Ascending aorta (tissue), 2 donors: ENCODE measurements at regions not wholly inside any gene's neighbourhood (a gene's known extent, or its start where the extent isn't known, plus 50 kb on each side); places are given as distances from the start of the nearest gene placed in this dataset.

Experiments used
- DNase-seq, 2 donors: peaks; one replicate each; pipeline ENCODE4 v3.0.0-alpha.2; 2019; ENCODE audit warnings: low spot score in 2 of 2
- H3K27ac ChIP-seq, 2 donors: fragments of 200-600 bp; sonication (generic); one replicate each; pipeline ENCODE4 v1.5.1; 2016 to 2017; ENCODE audit warnings: mild to moderate bottlenecking in 1 of 2
- H3K27me3 ChIP-seq: fragments of 200-600 bp; sonication (generic); one replicate; pipeline ENCODE4 v1.5.1; 2017
- H3K36me3 ChIP-seq, 2 donors: fragments of 200-600 bp; sonication (generic); one replicate each; pipeline ENCODE4 v1.5.1; 2016
- H3K4me1 ChIP-seq, 2 donors: fragments of 200-600 bp; sonication (generic); one replicate each; pipeline ENCODE4 v1.5.1; 2016 to 2017; ENCODE audit warnings: mild to moderate bottlenecking in 1 of 2
- H3K4me3 ChIP-seq, 2 donors: fragments of 200-600 bp; sonication (generic); one replicate each; pipeline ENCODE4 v1.5.1; 2016 to 2017; ENCODE audit warnings: mild to moderate bottlenecking in 1 of 2
- H3K9me3 ChIP-seq, 2 donors: fragments of 200-600 bp; sonication (generic); one replicate each; pipeline ENCODE4 v1.5.1; 2016
- intact Hi-C: fragments of 100-400 bp; cut with DNase I; formaldehyde crosslinking; loops from one replicate; pipeline ENCODE4 v1.15.1; 2023
- TF ChIP-seq, protein P1 (sequence below), 3 experiments: fragments of 200-600 bp in 2 of 3; fragments of 450-650 bp in 1 of 3; sonication (generic) in 2 of 3; IDR thresholded peaks; one replicate each; pipeline ENCODE4 v1.5.1; 2016 to 2019; ENCODE audit warnings: antibody characterized with exemption in 3 of 3, mild to moderate bottlenecking in 1 of 3, moderate library complexity in 1 of 3

- TF ChIP-seq, protein P1, sequence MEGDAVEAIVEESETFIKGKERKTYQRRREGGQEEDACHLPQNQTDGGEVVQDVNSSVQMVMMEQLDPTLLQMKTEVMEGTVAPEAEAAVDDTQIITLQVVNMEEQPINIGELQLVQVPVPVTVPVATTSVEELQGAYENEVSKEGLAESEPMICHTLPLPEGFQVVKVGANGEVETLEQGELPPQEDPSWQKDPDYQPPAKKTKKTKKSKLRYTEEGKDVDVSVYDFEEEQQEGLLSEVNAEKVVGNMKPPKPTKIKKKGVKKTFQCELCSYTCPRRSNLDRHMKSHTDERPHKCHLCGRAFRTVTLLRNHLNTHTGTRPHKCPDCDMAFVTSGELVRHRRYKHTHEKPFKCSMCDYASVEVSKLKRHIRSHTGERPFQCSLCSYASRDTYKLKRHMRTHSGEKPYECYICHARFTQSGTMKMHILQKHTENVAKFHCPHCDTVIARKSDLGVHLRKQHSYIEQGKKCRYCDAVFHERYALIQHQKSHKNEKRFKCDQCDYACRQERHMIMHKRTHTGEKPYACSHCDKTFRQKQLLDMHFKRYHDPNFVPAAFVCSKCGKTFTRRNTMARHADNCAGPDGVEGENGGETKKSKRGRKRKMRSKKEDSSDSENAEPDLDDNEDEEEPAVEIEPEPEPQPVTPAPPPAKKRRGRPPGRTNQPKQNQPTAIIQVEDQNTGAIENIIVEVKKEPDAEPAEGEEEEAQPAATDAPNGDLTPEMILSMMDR (IDR thresholded peaks at IDR 0.05) = no peak
- DNase-seq = no peak
These were observed 99.2 kb downstream of the C12orf50 start for GRCh38 chr12:87930033-87930432.

DNA sequence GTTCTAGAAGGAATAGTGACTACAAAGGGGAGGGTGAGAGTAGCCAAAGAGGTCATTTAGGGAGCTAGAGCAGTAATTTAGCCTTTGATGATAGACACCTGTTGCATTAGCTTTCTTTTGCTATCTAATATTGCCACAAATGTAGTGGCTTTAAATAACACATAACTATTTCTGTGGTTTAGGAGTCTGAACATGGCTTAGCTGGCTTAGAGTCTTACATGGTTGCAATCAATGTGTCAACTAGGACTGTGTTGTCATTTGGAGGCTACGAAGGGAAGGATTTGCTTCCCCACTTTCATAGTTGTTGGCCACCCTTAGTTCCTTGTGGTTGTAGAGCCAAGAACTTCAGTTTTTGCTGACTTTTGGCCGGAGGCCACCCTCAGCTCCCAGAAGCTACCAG, 99.9 kb downstream of the C12orf50 start:
- no peaks in the 10 kb centered on the region for H3K4me1 ChIP-seq
- no peak overlapping the region for H3K27ac ChIP-seq
- H3K4me3 ChIP-seq = no peak overlapping the region
- TF ChIP-seq, protein P1 (IDR thresholded peaks at IDR 0.05) = no peak
- no peak for DNase-seq
- no peaks in the 10 kb centered on the region for H3K36me3 ChIP-seq
- intact Hi-C loops = no loop called here
- H3K27me3 ChIP-seq = no peaks in the 10 kb centered on the region
- H3K9me3 ChIP-seq = no peaks in the 10 kb centered on the region

More at GRCh38 chr12:87930033-87930432, 99.2 kb downstream of the C12orf50 start:
- H3K27ac ChIP-seq = no peak overlapping the region
- no peaks in the 10 kb centered on the region for H3K4me1 ChIP-seq
- intact Hi-C loops = no loop called here
- no peaks in the 10 kb centered on the region for H3K36me3 ChIP-seq
- no peaks in the 10 kb centered on the region for H3K27me3 ChIP-seq
- no peaks in the 10 kb centered on the region for H3K9me3 ChIP-seq
- no peak overlapping the region for H3K4me3 ChIP-seq

- Histone ChIP-seq H3K27ac (no peak overlapping the region), H3K4me3 (no peak overlapping the region), H3K27me3 (no peaks in the 10 kb centered on the region), H3K9me3 (no peaks in the 10 kb centered on the region), H3K4me1 (no peaks in the 10 kb centered on the region), H3K36me3 (no peaks in the 10 kb centered on the region)
- DNase-seq = no peak
- TF ChIP-seq, protein P1 (IDR thresholded peaks at IDR 0.05) = no peak
- intact Hi-C loops = no loop called here
These were observed 101.2 kb downstream of the C12orf50 start for GRCh38 chr12:87928031-87928430.

DNA sequence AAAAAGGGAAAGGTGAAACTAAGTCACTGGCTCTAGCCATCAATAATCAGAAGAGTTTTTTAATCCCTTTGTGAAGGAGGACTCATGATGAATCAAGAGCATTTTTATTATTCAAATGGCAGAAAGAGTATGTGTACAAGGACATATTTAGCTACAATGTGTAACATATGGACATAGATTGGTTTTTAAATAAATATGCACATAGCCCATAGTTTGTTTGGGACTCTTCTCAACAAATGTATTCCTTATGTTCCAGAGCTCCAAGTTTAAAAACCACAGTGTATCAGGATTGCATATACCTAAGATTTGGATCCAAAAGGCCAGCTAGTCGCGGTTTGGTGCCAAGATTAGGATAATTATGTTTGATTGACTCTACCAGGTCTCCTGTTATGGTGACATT, 104.2 kb downstream of the C12orf50 start:
- no peaks in the 10 kb centered on the region for H3K4me1 ChIP-seq
- intact Hi-C loops = no loop called here
- H3K4me3 ChIP-seq = no peak overlapping the region
- no peaks in the 10 kb centered on the region for H3K36me3 ChIP-seq
- DNase-seq = no peak
- H3K9me3 ChIP-seq = no peaks in the 10 kb centered on the region
- no peak overlapping the region for H3K27ac ChIP-seq
- no peaks in the 10 kb centered on the region for H3K27me3 ChIP-seq
- TF ChIP-seq, protein P1 (IDR thresholded peaks at IDR 0.05) = no peak

DNA sequence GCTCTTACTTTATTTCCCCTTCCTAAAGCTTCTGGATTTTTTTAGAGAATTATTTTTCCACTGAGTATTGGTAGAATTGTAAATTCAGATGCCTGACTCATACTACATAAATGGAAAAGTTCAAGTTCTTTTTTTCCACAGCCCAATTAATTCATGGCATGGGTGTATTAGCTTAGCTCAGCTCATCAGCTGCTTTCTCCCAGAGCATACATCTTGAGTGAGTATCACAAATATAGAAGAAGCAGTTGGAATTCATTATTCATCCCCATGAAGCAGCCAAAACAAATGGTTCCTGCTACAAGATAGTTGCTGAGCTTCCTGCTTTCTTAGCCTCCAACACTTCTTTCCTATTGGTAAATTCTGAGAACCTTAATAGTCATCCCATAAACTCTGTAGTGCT, 105.1 kb downstream of the C12orf50 start:
- no peak for DNase-seq
- H3K9me3 ChIP-seq = no peaks in the 10 kb centered on the region
- H3K36me3 ChIP-seq = no peaks in the 10 kb centered on the region
- no peak overlapping the region for H3K27ac ChIP-seq
- H3K4me1 ChIP-seq = no peaks in the 10 kb centered on the region
- H3K27me3 ChIP-seq = no peaks in the 10 kb centered on the region
- intact Hi-C loops = no loop called here
- TF ChIP-seq, protein P1 (IDR thresholded peaks at IDR 0.05) = no peak
- no peak overlapping the region for H3K4me3 ChIP-seq

DNA sequence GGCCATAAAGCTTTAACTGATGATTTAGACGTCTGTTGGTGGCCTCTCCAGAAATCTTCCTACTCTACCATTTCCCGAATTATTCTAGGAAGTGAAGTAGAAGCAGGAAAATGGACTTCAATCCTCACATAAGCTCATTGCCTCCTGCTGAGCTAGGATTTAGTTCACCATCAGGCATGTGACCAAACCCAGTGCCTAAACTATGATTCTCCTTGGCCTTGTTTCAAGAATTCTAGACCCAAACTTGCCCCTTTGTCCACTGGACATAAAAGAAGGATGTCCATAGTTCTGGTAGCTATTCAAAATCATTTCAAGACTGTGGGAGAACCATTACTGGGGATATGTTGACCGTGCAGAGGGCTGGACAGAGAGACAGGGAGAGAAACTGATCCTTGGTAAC, 105.8 kb downstream of the C12orf50 start:
- Histone ChIP-seq H3K4me3 (no peak overlapping the region), H3K36me3 (no peaks in the 10 kb centered on the region), H3K27ac (no peak overlapping the region), H3K27me3 (no peaks in the 10 kb centered on the region), H3K4me1 (no peaks in the 10 kb centered on the region), H3K9me3 (no peaks in the 10 kb centered on the region)
- TF ChIP-seq, protein P1 (IDR thresholded peaks at IDR 0.05) = no peak
- no peak for DNase-seq
- intact Hi-C loops = no loop called here
